ENCODE measurements at regions not wholly inside any gene's neighbourhood (a gene's known extent, or its start where the extent isn't known, plus 50 kb on each side); places are given as distances from the start of the nearest gene placed in this dataset.

DNA sequence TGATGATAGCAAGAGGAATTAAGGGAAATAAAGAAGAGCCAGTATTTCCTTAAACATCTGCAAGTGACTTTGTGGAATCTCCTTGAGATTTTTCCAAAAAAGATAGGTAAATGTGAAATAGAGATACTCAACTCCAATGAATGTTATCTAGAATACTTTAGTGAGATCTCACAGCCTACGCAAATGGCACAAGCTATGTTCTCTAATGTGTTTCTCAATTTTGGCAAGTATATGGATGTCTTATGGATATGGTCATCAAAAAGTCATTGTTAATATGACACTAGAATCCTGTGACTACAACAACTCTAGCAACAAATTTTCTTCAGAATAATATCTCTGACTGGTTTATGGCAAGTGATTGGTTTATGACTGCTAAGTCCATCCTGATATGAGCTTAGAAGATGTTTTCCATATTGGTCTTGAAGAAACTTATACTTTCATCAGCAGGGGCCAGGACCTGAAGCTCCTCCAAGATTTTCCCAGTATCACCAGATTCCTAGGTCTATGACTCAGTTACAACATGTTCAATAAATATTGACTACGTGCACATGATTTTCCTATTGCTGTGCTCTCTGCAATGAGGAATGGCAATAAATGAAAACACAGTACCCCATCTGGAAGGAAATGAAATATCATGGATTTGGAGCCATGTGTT lies 170.9 kb upstream of the THBS1 start:
- no peak overlapping the region for H3K4me2 ChIP-seq (ENCODE audit: insufficient read depth, low read length)
- TF ChIP-seq CTCF (IDR thresholded peaks at IDR 0.05; ENCODE audit: extremely low read depth, low read depth, low read length), result no peak
- no peaks in the 10 kb centered on the region for H3K36me3 ChIP-seq (ENCODE audit: insufficient read depth, low read length)
- H3K9me3 ChIP-seq (ENCODE audit: low read depth, low read length), result no peaks in the 10 kb centered on the region
- no peaks in the 10 kb centered on the region for H3K79me2 ChIP-seq (ENCODE audit: insufficient read depth, low read length)
- DNase-seq (ENCODE audit: insufficient read length, low spot score, missing footprints), result no peak
- H3K4me3 ChIP-seq (ENCODE audit: insufficient read depth, low read length), result no peak overlapping the region
- H2AFZ ChIP-seq (ENCODE audit: low read length), result no peak overlapping the region
- peak overlapping the region; percentile 65 for H3K27ac ChIP-seq (ENCODE audit: low read depth, low read length)
- H3K4me1 ChIP-seq (ENCODE audit: insufficient read depth, low read length), result peaks cover 13% of the 10 kb centered on the region
- no peaks in the 10 kb centered on the region for H4K20me1 ChIP-seq (ENCODE audit: insufficient read depth, low read length)
- H3K27me3 ChIP-seq (ENCODE audit: insufficient read depth, low read length), result no peaks in the 10 kb centered on the region

DNA sequence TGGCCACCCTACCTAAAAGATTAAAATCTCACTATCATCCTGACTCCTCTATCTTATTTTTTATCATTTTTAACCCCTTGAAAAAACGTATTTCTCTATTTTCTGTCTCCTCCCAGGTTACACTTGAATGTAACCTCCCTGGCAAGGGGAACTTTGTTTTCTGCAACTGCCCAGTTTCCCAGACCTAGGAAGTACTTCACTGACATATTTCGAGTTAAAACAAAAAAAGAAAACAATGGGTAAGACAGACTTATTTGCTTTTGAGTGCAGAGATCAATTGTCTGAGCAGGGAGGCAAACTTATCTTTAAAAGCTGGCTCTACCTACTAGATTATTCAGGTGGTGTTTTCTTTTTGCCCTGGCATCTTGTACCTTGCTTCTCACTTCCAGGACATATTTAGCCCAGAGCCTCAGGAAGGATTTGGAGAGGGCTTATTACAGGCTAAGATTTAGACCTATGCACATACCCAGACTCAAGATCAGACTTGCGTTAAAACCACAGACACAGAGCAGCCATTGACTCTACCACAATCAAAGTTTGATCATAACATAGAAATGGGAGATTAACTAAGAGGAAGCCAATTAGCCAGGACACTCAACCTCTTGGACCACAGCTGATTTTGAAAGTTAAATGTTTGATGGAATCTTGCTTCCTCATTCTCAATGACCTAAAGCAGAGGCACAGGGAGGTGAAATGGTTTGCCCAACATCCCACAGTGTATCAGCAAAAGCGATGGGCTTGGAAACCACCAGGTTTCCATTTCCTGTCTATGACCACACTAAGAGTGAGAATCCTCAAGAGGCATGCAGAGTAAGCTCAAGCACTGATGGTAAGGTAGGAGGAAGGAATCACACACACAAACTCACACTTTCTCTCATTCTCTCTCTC lies 169.5 kb upstream of the THBS1 start:
- Histone ChIP-seq H3K79me2 (ENCODE audit: insufficient read depth, low read length) (no peaks in the 10 kb centered on the region), H3K9me3 (ENCODE audit: low read depth, low read length) (no peaks in the 10 kb centered on the region), H3K4me2 (ENCODE audit: insufficient read depth, low read length) (no peak overlapping the region), H3K4me1 (ENCODE audit: insufficient read depth, low read length) (peaks cover 6% of the 10 kb centered on the region), H3K27ac (ENCODE audit: low read depth, low read length) (peak overlapping the region; percentile 25), H4K20me1 (ENCODE audit: insufficient read depth, low read length) (no peaks in the 10 kb centered on the region), H2AFZ (ENCODE audit: low read length) (no peak overlapping the region), H3K27me3 (ENCODE audit: insufficient read depth, low read length) (no peaks in the 10 kb centered on the region), H3K36me3 (ENCODE audit: insufficient read depth, low read length) (no peaks in the 10 kb centered on the region), H3K4me3 (ENCODE audit: insufficient read depth, low read length) (no peak overlapping the region)
- no peak for DNase-seq (ENCODE audit: insufficient read length, low spot score, missing footprints)
- TF ChIP-seq CTCF (IDR thresholded peaks at IDR 0.05; ENCODE audit: extremely low read depth, low read depth, low read length), result no peak

DNA sequence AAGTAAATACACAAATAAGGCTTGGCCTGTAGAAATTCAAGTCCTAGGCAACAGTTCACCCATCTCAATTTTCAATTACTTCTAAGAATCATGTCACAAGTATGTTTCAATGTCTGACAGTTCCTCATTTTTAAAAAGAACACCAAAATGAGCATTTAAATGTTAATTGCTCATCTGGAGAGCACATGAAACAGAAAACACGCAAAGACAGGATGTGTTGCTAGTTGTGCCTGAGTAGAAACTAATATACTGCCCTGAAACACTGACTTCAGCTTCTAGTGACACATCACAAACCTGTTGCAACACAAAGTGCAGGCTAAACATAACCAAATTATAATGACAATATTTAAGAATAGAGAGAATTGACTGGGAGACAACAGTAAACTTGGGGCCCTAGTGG lies 167.3 kb upstream of the THBS1 start:
- Histone ChIP-seq H3K36me3 (ENCODE audit: insufficient read depth, low read length) (no peaks in the 10 kb centered on the region), H3K79me2 (ENCODE audit: insufficient read depth, low read length) (no peaks in the 10 kb centered on the region), H3K4me2 (ENCODE audit: insufficient read depth, low read length) (no peak overlapping the region), H3K27ac (ENCODE audit: low read depth, low read length) (no peak overlapping the region), H3K4me1 (ENCODE audit: insufficient read depth, low read length) (peaks cover 6% of the 10 kb centered on the region), H3K27me3 (ENCODE audit: insufficient read depth, low read length) (no peaks in the 10 kb centered on the region), H2AFZ (ENCODE audit: low read length) (no peak overlapping the region), H4K20me1 (ENCODE audit: insufficient read depth, low read length) (no peaks in the 10 kb centered on the region), H3K4me3 (ENCODE audit: insufficient read depth, low read length) (no peak overlapping the region), H3K9me3 (ENCODE audit: low read depth, low read length) (no peaks in the 10 kb centered on the region)
- TF ChIP-seq CTCF (IDR thresholded peaks at IDR 0.05; ENCODE audit: extremely low read depth, low read depth, low read length), result no peak
- DNase-seq (ENCODE audit: insufficient read length, low spot score, missing footprints), result no peak

DNA sequence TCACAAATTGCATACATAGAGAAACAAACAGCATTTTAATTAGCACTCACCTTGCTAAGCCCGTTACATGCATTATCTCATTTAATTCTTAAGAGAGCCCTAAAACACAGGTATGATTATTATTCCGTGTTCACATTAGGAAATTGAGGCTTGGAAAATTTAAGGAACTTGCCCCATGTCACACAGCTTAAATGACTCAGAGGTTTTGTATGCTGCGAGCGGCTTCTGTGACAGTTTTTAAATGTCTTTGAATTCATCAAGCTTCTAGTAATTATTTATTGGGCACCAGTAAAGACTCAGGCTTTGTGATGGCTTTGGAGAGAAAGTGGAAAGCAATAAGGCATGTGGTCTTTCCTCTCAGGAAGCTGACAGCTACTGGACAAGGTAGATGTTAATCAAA lies 166.7 kb upstream of the THBS1 start:
- no peak overlapping the region for H3K4me2 ChIP-seq (ENCODE audit: insufficient read depth, low read length)
- peaks cover 6% of the 10 kb centered on the region for H3K4me1 ChIP-seq (ENCODE audit: insufficient read depth, low read length)
- no peak overlapping the region for H3K27ac ChIP-seq (ENCODE audit: low read depth, low read length)
- no peak for TF ChIP-seq CTCF (IDR thresholded peaks at IDR 0.05; ENCODE audit: extremely low read depth, low read depth, low read length)
- H3K27me3 ChIP-seq (ENCODE audit: insufficient read depth, low read length), result no peaks in the 10 kb centered on the region
- no peaks in the 10 kb centered on the region for H3K36me3 ChIP-seq (ENCODE audit: insufficient read depth, low read length)
- no peaks in the 10 kb centered on the region for H3K9me3 ChIP-seq (ENCODE audit: low read depth, low read length)
- H2AFZ ChIP-seq (ENCODE audit: low read length), result no peak overlapping the region
- H4K20me1 ChIP-seq (ENCODE audit: insufficient read depth, low read length), result no peaks in the 10 kb centered on the region
- no peak for DNase-seq (ENCODE audit: insufficient read length, low spot score, missing footprints)
- no peaks in the 10 kb centered on the region for H3K79me2 ChIP-seq (ENCODE audit: insufficient read depth, low read length)
- no peak overlapping the region for H3K4me3 ChIP-seq (ENCODE audit: insufficient read depth, low read length)

Measured in osteoblast (primary cell).